GM12874 (cell line): ENCODE measurements at regions not wholly inside any gene's neighbourhood (a gene's known extent, or its start where the extent isn't known, plus 50 kb on each side); places are given as distances from the start of the nearest gene placed in this dataset.

Source experiments
- TF ChIP-seq, protein P1 (sequence below): IDR thresholded peaks from 2 replicates; pipeline ENCODE4 v1.5.1; 2011; ENCODE audit warnings: low read depth, mild to moderate bottlenecking, control low read depth, low read length, moderate library complexity; ENCODE audit not compliant: insufficient read depth

DNA sequence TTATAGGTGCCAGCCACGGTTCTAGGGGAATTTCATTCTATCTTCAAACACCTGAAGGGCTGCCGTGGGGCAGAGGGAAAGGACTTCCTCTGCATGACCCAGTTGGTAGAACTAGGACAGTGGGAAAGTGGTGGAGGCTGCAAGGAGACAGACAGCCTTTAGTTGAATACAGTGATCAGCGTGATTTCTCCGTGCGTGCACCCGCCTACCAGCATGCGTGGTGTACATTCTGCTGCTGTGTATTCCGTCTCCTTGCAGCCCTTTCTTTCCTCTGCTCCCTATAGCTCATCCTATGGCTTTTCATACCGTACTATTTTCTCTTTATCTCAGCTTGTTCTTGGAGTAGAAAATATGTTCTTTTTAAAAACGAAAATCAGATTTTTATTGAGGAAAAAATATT, 146.9 kb downstream of the MRM1 start:
- TF ChIP-seq, protein P1, sequence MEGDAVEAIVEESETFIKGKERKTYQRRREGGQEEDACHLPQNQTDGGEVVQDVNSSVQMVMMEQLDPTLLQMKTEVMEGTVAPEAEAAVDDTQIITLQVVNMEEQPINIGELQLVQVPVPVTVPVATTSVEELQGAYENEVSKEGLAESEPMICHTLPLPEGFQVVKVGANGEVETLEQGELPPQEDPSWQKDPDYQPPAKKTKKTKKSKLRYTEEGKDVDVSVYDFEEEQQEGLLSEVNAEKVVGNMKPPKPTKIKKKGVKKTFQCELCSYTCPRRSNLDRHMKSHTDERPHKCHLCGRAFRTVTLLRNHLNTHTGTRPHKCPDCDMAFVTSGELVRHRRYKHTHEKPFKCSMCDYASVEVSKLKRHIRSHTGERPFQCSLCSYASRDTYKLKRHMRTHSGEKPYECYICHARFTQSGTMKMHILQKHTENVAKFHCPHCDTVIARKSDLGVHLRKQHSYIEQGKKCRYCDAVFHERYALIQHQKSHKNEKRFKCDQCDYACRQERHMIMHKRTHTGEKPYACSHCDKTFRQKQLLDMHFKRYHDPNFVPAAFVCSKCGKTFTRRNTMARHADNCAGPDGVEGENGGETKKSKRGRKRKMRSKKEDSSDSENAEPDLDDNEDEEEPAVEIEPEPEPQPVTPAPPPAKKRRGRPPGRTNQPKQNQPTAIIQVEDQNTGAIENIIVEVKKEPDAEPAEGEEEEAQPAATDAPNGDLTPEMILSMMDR, result no peak

DNA sequence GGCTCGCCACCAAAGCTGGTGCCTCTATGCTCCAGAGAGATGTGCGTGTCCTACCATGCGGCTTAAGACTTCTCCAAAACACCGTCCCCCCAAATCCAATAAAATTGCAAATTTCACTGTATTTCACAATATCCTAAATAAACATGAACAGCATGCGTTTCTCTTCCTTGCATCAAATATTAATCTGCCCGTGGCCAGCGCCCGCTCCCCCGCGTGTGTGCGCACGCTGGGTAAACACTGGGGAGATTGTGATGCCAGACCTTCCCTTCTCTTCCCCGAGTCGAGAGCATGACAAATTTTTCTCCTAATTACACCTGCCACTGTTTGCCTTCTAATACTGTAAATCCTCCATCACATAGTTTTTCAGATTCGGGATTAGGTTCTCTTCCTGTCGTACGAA, 148.1 kb downstream of the MRM1 start:
- TF ChIP-seq, protein P1, result no peak

DNA sequence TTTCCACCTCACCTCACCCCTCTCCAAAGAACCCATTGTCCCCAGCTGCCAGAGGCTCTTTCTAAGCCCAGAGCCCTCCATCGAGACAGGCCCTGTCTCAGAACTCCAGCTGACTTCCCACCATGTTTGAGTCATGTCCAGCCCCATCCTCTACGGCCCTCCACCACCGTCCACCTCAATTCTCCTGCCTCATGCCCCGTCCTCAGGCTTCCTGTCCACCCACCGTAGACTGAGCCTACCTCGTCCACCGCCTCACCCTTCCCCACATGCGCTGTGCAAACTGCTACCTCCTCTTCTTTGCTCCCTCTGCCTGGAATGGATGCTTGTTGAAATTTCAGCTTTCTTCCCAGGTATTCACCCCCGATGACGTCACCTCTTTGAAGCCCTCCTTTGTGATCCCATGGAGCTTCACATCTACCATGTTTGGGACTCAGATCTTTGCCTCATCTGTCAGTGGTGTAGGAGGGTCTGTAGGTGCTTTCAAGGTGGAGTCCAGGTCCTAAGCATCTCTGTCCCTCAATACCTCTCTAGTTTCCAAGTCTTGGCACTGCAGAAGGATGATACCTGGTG, 149.0 kb downstream of the MRM1 start:
- TF ChIP-seq, protein P1, result no peak

DNA sequence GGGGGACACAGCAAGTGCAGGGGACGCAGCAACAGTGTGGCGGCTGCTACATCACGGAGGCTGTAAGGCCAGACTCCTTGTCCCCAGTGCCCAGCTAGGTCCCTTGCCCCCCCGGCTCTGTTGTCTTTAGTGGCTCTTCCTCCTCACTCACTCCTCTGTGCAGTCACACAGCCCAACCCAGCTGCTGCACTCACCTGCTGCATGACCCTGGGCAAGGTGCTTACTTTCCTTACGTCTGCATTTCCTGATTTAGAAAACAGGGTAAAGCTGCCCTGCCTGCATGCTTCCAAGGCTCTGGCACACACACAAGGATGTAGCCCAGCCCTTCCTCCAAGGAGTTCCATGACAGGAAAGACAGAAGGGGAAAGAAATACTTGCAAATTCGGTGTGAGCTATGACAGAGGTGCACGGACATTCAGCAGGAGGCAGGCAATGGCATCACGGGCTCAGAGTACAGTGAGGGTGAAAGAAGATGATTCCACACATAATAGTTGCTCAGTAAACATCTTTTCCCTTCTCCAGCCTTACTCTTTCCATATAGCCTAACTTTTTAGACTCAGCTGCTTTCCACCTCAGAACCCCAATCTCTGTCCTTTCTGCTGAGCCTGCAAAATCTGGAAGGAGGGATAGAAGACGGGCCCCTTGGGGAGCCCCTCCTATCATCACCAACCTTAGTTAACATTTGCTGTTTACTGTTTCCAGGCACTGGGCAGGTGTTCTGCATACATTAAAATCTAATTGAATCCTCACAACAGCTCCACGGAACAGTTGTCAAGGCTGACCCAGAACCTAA, 150.9 kb downstream of the MRM1 start:
- TF ChIP-seq, protein P1, result no peak

DNA sequence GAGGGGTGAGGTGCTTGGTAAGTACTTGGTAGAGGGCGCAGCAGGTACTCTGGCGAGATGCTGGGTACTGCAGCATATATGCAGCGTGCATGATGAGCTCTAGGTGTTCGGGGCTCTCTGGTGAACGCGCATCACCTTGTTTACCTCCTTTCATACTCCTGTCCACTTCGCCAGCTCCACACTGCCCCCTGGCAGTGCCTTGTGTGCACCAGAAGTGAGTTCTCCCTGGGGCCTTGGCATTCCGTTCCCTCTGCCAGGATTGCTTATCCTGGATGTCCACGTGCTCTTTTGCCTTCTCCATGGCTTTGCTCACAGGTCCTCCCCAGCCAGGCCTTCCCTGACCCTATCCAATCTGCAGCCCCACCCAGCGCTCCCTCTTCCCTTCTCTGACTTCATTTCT, 154.2 kb downstream of the MRM1 start:
- TF ChIP-seq, protein P1, result peak; percentile 50

DNA sequence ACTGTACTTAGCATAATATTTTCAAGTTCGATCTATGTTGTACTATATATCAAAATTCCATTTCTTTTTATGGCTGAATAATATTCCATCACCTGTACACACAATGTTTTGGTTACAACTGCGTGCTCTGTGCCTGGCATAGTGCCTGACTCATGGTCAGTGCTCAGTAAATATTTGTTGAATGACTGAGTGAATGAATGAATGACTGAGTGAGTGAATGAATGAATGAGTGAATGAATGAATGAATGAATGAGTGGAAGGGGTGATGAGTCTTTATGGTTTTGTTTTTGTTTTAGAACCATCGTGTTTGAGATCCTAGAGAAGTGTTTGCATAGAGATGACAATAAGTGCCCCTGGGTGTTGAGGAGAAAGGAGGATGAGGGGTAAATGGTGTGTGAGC, 155.3 kb downstream of the MRM1 start:
- TF ChIP-seq, protein P1, result no peak

DNA sequence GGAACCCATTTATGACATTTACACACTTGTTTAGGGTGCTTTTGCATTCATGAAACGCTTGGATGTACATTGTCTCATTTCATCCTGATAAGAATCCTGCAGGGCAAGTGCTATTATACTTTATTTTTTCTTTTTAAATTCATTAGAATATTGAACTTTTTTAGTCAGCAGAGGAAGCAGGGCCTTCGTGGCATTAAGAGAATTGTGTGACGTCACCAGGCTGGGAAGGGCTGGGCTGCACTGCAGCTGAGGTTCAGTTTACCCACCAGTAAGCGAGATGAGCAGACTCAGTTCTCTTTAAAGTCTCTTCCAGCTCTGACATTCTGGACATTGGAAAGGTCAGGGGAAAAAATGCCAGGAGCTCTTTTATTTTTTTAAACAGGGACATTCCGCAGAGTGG, 159.0 kb downstream of the MRM1 start:
- TF ChIP-seq, protein P1, result no peak
